ENCODE measurements at regions not wholly inside any gene's neighbourhood (a gene's known extent, or its start where the extent isn't known, plus 50 kb on each side); places are given as distances from the start of the nearest gene placed in this dataset.

DNA sequence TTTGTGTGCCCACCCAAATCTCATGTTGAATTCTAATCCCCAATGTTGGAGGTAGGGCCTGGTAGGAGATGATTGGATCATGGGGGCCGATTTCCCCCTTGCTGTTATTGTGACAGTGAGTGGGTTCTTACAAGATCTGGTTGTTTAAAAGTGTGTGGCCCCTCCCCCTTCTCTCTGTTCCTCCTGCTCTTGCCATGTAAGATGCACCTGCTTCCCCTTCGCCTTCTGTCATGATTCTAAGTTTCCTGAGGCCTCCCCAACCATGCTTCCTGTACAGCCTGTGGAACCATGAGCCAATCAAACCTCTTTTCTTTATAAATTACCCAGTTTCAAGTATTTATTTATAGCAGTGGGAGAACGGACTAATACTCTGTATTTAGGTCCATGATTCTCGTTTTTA, 588.1 kb downstream of the DCDC2C start:
- H4K20me1 ChIP-seq (ENCODE audit: control insufficient read depth, insufficient read depth, low read depth, low read length), result no peaks in the 10 kb centered on the region
- H3K9me2 ChIP-seq (replicated peaks; ENCODE audit: control insufficient read depth, low read length), result no peaks in the 10 kb centered on the region
- no peaks in the 10 kb centered on the region for H3K36me3 ChIP-seq (ENCODE audit: control insufficient read depth, low read length)
- H3K79me2 ChIP-seq (ENCODE audit: control insufficient read depth, low read length), result no peaks in the 10 kb centered on the region
- no peaks in the 10 kb centered on the region for H3K27me3 ChIP-seq (ENCODE audit: control insufficient read depth, low read length)
- peak overlapping the region; percentile 62 for H3K27ac ChIP-seq (ENCODE audit: low read depth, low read length)
- no peaks in the 10 kb centered on the region for H3K9me3 ChIP-seq (ENCODE audit: control insufficient read depth, insufficient read depth, low read length)
- peaks cover 31% of the 10 kb centered on the region for H3K4me1 ChIP-seq (ENCODE audit: control insufficient read depth, low read length)
- TF ChIP-seq, protein P1, sequence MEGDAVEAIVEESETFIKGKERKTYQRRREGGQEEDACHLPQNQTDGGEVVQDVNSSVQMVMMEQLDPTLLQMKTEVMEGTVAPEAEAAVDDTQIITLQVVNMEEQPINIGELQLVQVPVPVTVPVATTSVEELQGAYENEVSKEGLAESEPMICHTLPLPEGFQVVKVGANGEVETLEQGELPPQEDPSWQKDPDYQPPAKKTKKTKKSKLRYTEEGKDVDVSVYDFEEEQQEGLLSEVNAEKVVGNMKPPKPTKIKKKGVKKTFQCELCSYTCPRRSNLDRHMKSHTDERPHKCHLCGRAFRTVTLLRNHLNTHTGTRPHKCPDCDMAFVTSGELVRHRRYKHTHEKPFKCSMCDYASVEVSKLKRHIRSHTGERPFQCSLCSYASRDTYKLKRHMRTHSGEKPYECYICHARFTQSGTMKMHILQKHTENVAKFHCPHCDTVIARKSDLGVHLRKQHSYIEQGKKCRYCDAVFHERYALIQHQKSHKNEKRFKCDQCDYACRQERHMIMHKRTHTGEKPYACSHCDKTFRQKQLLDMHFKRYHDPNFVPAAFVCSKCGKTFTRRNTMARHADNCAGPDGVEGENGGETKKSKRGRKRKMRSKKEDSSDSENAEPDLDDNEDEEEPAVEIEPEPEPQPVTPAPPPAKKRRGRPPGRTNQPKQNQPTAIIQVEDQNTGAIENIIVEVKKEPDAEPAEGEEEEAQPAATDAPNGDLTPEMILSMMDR (IDR thresholded peaks at IDR 0.05; ENCODE audit: low read depth, low read length, poor library complexity, severe bottlenecking), result no peak
- no peak for TF ChIP-seq EZH2phosphoT487 (IDR thresholded peaks at IDR 0.05; ENCODE audit: borderline replicate concordance, low read length)
- H3K4me3 ChIP-seq (ENCODE audit: low read length), result peak overlapping the region; percentile 28; the same call in 1 of the 2 replicates
- H3K4me2 ChIP-seq (ENCODE audit: low read length), result peak overlapping the region; percentile 47
- H3F3A ChIP-seq (ENCODE audit: control insufficient read depth, insufficient read depth), result 0 out of 2 replicates have a peak, but pooled peaks cover 2% of the 10 kb centered on the region

GRCh38 chr2:4295680-4296079, 592.3 kb downstream of the DCDC2C start:
- no peak for TF ChIP-seq EZH2phosphoT487 (IDR thresholded peaks at IDR 0.05; ENCODE audit: borderline replicate concordance, low read length)
- TF ChIP-seq, protein P1 (IDR thresholded peaks at IDR 0.05; ENCODE audit: low read depth, low read length, poor library complexity, severe bottlenecking), result no peak
- no peak overlapping the region for H3K27ac ChIP-seq (ENCODE audit: low read depth, low read length)
- no peaks in the 10 kb centered on the region for H3K36me3 ChIP-seq (ENCODE audit: control insufficient read depth, low read length)
- H4K20me1 ChIP-seq (ENCODE audit: control insufficient read depth, insufficient read depth, low read depth, low read length), result no peaks in the 10 kb centered on the region
- peaks cover 34% of the 10 kb centered on the region for H3K4me1 ChIP-seq (ENCODE audit: control insufficient read depth, low read length)
- no peaks in the 10 kb centered on the region for H3K27me3 ChIP-seq (ENCODE audit: control insufficient read depth, low read length)
- 0 out of 2 replicates have a peak, but pooled peaks cover 2% of the 10 kb centered on the region for H3F3A ChIP-seq (ENCODE audit: control insufficient read depth, insufficient read depth)
- no peaks in the 10 kb centered on the region for H3K9me3 ChIP-seq (ENCODE audit: control insufficient read depth, insufficient read depth, low read length)
- H3K9me2 ChIP-seq (replicated peaks; ENCODE audit: control insufficient read depth, low read length), result no peaks in the 10 kb centered on the region
- no peak overlapping the region for H3K4me3 ChIP-seq (ENCODE audit: low read length)
- H3K79me2 ChIP-seq (ENCODE audit: control insufficient read depth, low read length), result no peaks in the 10 kb centered on the region
- H3K4me2 ChIP-seq (ENCODE audit: low read length), result no peak overlapping the region

DNA sequence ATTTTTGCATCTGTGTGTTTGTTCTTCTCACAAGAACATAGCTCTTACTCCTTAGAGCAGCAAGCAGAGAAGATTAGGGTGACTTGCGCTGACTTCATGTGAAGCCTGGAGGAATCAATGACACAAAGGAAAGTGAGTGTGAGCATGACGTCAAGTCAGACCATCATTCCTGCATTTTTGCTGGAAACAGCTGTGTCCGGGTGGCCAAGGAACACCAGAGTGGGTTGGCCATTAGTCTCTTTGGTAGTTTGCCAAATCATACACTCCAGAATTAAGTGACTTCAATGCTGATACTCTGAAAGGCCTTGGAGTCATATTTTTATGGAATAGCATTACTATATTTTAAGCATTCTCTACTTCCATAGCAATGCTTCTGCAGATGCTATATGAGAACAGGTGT, 597.2 kb downstream of the DCDC2C start:
- TF ChIP-seq, protein P1 (IDR thresholded peaks at IDR 0.05; ENCODE audit: low read depth, low read length, poor library complexity, severe bottlenecking), result no peak
- no peak for TF ChIP-seq EZH2phosphoT487 (IDR thresholded peaks at IDR 0.05; ENCODE audit: borderline replicate concordance, low read length)
- Histone ChIP-seq H3K36me3 (ENCODE audit: control insufficient read depth, low read length) (no peaks in the 10 kb centered on the region), H4K20me1 (ENCODE audit: control insufficient read depth, insufficient read depth, low read depth, low read length) (no peaks in the 10 kb centered on the region), H3K27me3 (ENCODE audit: control insufficient read depth, low read length) (no peaks in the 10 kb centered on the region), H3K4me3 (ENCODE audit: low read length) (no peak overlapping the region), H3K79me2 (ENCODE audit: control insufficient read depth, low read length) (no peaks in the 10 kb centered on the region), H3F3A (ENCODE audit: control insufficient read depth, insufficient read depth) (no peaks in the 10 kb centered on the region), H3K9me3 (ENCODE audit: control insufficient read depth, insufficient read depth, low read length) (no peaks in the 10 kb centered on the region), H3K27ac (ENCODE audit: low read depth, low read length) (no peak overlapping the region), H3K4me2 (ENCODE audit: low read length) (no peak overlapping the region), H3K4me1 (ENCODE audit: control insufficient read depth, low read length) (peaks cover 6% of the 10 kb centered on the region; the same call in 1 of the 2 replicates), H3K9me2 (replicated peaks; ENCODE audit: control insufficient read depth, low read length) (no peaks in the 10 kb centered on the region)
